DND-41 (cell line): ENCODE measurements at regions not wholly inside any gene's neighbourhood (a gene's known extent, or its start where the extent isn't known, plus 50 kb on each side); places are given as distances from the start of the nearest gene placed in this dataset.

Experiments
- ATAC-seq: fragments of 200-7000 bp; cut with Tn5 transposase; 3 replicates; pipeline ENCODE4 v1.9.1; 2021; ENCODE audit warnings: low read depth; ENCODE audit not compliant: insufficient read depth
- DNase-seq: peaks from one replicate; pipeline ENCODE4 v3.0.0-alpha.2; 2020
- H2AFZ ChIP-seq: 2 replicates; pipeline ENCODE4 v1.6.0; 2012; ENCODE audit warnings: low read depth, low read length
- H3K27ac ChIP-seq: 2 replicates; pipeline ENCODE4 v1.5.1; 2012; ENCODE audit warnings: low read length, inconsistent platforms
- H3K27me3 ChIP-seq: fragments of 200-600 bp; sonication (generic); 2 replicates; pipeline ENCODE4 v1.6.0; 2012; ENCODE audit warnings: low read length, mild to moderate bottlenecking, inconsistent platforms; ENCODE audit not compliant: insufficient read depth, poor library complexity
- H3K36me3 ChIP-seq: 2 replicates; pipeline ENCODE4 v1.5.1; 2012; ENCODE audit warnings: low read length, inconsistent platforms; ENCODE audit not compliant: insufficient read depth
- H3K4me1 ChIP-seq: 2 replicates; pipeline ENCODE4 v1.5.1; 2012; ENCODE audit warnings: mild to moderate bottlenecking, low read length; ENCODE audit not compliant: insufficient read depth
- H3K4me2 ChIP-seq: 2 replicates; pipeline ENCODE4 v1.6.0; 2012; ENCODE audit warnings: mild to moderate bottlenecking, moderate library complexity, low read length, inconsistent platforms; ENCODE audit not compliant: insufficient read depth
- H3K4me3 ChIP-seq, 2 experiments: fragments of 200-600 bp in 1 of 2; shearing (Covaris generic) in 1 of 2; 2 replicates each; pipeline ENCODE4 v1.5.1; 2012 to 2016; ENCODE audit warnings: inconsistent platforms in 2 of 2, low read length in 2 of 2, mild to moderate bottlenecking in 2 of 2, low read depth in 1 of 2, moderate library complexity in 1 of 2
- H3K79me2 ChIP-seq: 2 replicates; pipeline ENCODE4 v1.6.0; 2012; ENCODE audit warnings: low read length, inconsistent platforms; ENCODE audit not compliant: insufficient read depth
- H3K9ac ChIP-seq: 2 replicates; pipeline ENCODE4 v1.6.0; 2012; ENCODE audit warnings: low read depth, mild to moderate bottlenecking, inconsistent platforms, low read length, moderate library complexity
- H3K9me3 ChIP-seq: 2 replicates; pipeline ENCODE4 v1.5.1; 2012; ENCODE audit warnings: low read length, moderate library complexity, mild to moderate bottlenecking, inconsistent platforms; ENCODE audit not compliant: insufficient read depth, severe bottlenecking
- H4K20me1 ChIP-seq: 2 replicates; pipeline ENCODE4 v1.6.0; 2012; ENCODE audit warnings: low read length; ENCODE audit not compliant: insufficient read depth
- CTCF ChIP-seq: IDR thresholded peaks from 2 replicates; pipeline ENCODE4 v1.5.1; 2012; ENCODE audit warnings: borderline replicate concordance, low read length, moderate library complexity, mild to moderate bottlenecking; ENCODE audit not compliant: poor library complexity, severe bottlenecking; ENCODE audit errors: extremely low read depth
- EZH2 ChIP-seq: IDR thresholded peaks from 3 replicates; pipeline ENCODE4 v1.6.1; 2012; ENCODE audit warnings: borderline replicate concordance, low read depth, mild to moderate bottlenecking, moderate library complexity, low read length, inconsistent platforms; ENCODE audit not compliant: severe bottlenecking

DNA sequence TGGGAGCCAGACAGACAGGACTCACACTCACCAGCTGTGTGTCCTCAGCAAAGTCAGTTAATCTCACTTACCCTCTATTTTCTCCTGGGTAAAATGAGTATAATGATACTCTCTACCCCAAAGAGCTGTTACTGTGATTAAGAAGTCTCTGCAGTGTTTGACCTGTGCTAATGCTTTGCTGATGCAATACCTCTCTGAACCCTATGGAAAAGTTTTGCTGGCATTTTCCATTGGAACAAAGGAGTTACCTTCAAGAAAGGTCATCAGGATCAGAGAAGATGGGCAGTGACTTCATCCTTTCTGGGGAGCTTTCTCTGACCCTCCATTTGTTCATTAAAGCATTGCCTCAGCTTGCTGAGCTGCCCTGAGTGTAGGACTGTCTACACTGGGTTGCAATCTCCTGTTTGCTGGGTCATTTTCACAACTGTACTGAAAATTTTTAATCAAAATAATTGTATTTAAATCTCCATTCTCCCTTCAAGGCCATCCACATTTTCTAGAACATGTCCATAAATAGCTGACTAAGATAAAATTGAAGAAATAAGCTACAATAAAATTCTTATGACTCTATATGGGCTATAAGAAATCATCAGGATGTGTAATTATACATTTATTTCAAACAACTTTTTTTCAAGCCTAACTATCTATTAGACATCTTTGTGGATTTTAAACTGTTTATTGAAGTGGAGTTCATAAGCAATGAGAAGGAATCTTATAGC, 272.8 kb upstream of the CPEB2 start:
- H3K4me3 ChIP-seq = no peak overlapping the region
- no peak for DNase-seq
- no peaks in the 10 kb centered on the region for H3K9me3 ChIP-seq
- no peaks in the 10 kb centered on the region for H3K27me3 ChIP-seq
- H3K27ac ChIP-seq = no peak overlapping the region
- no peak for TF ChIP-seq CTCF
- TF ChIP-seq EZH2 = no peak
- H3K4me2 ChIP-seq = no peak overlapping the region
- no peaks in the 10 kb centered on the region for H4K20me1 ChIP-seq
- no peak overlapping the region for H3K9ac ChIP-seq
- no peaks in the 10 kb centered on the region for H3K4me1 ChIP-seq
- no peaks in the 10 kb centered on the region for H3K79me2 ChIP-seq
- H2AFZ ChIP-seq = no peak overlapping the region
- H3K36me3 ChIP-seq = no peaks in the 10 kb centered on the region
- no peak for ATAC-seq

GRCh38 chr4:14742054-14742453, 260.2 kb upstream of the CPEB2 start:
- Histone ChIP-seq H3K27ac (no peak overlapping the region), H3K4me3 (no peak overlapping the region), H3K9me3 (no peaks in the 10 kb centered on the region), H3K4me1 (no peaks in the 10 kb centered on the region), H2AFZ (no peak overlapping the region), H3K4me2 (no peak overlapping the region), H3K79me2 (no peaks in the 10 kb centered on the region), H3K36me3 (no peaks in the 10 kb centered on the region), H3K9ac (no peak overlapping the region), H3K27me3 (no peaks in the 10 kb centered on the region), H4K20me1 (no peaks in the 10 kb centered on the region)
- no peak for ATAC-seq
- no peak for TF ChIP-seq CTCF
- TF ChIP-seq EZH2 = no peak
- DNase-seq = no peak

DNA sequence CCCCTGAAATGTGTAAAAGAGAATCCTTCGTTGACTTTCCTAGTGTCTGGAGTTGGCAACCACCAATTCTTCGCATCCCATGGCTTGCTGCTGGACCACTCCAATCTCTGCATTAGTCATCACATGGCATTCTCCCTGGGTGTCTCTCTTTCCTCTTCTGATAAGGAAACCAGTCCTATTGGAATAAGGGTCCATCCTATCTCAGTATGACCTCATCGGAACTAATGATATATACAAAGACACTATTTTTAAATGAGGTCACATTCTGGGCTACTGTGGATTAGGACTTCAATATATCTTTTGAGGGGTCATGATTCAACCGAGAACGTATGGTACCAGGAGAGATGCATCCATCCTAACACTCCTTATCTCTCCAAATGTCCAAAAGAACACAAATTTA, 259.1 kb upstream of the CPEB2 start:
- Histone ChIP-seq H4K20me1 (no peaks in the 10 kb centered on the region), H3K4me1 (no peaks in the 10 kb centered on the region), H3K9me3 (no peaks in the 10 kb centered on the region), H3K27me3 (no peaks in the 10 kb centered on the region), H3K9ac (no peak overlapping the region), H2AFZ (no peak overlapping the region), H3K27ac (no peak overlapping the region), H3K36me3 (no peaks in the 10 kb centered on the region), H3K4me2 (no peak overlapping the region), H3K79me2 (no peaks in the 10 kb centered on the region), H3K4me3 (no peak overlapping the region)
- DNase-seq (no peak), ATAC-seq (no peak)
- TF ChIP-seq EZH2 (no peak), CTCF (no peak)
